GM12878 (cell line): ENCODE measurements at regions not wholly inside any gene's neighbourhood (a gene's known extent, or its start where the extent isn't known, plus 50 kb on each side); places are given as distances from the start of the nearest gene placed in this dataset.

Experiments used
- ATAC-seq: fragments of 200-7000 bp; cut with Tn5 transposase; 3 replicates; pipeline ENCODE4 v1.9.1; 2020; ENCODE audit warnings: mild to moderate bottlenecking, moderate library complexity
- BruUV-seq: library from RNA; stranded (reverse); fragments of 400-500 nt; replicated peaks from 2 replicates; lab custom pipeline; 2021; lab: Mats Ljungman, UMichigan
- CTCF ChIA-PET: fragments of 300-600 bp; sonication (Branson Sonifier 250); formaldehyde crosslinking; extraction: SDS; loops from one replicate; lab custom pipeline; 2021; ENCODE audit warnings: inconsistent platforms; lab: Yijun Ruan, JAX
- POLR2A ChIA-PET: fragments of 350-600 bp; formaldehyde crosslinking; extraction: SDS; loops from one replicate; lab custom pipeline; 2021; ENCODE audit warnings: inconsistent platforms; lab: Charles Lee
- RAD21 ChIA-PET: fragments of 300-600 bp; sonication (Branson Sonifier 250); formaldehyde crosslinking; loops from one replicate; lab custom pipeline; 2023; ENCODE audit warnings: antibody characterized with exemption; ENCODE audit not compliant: unreplicated experiment; lab: Charles Lee
- SMC1A ChIA-PET: fragments of 300-600 bp; sonication (Branson Sonifier 250); formaldehyde crosslinking; loops from one replicate; lab custom pipeline; 2023; ENCODE audit not compliant: unreplicated experiment, uncharacterized antibody; lab: Charles Lee
- DNase-seq: peaks from one replicate; pipeline ENCODE4 v3.0.0-alpha.2; 2011; ENCODE audit warnings: low read depth, low spot score
- FAIRE-seq: peaks from 3 replicates; lab custom pipeline; 2011; peaks lifted over from hg19 to GRCh38; lab: Jason Lieb, UNC
- H2AFZ ChIP-seq: 2 replicates; pipeline ENCODE4 v1.6.0; 2011; ENCODE audit warnings: low read depth, low read length, control low read depth; ENCODE audit not compliant: control insufficient read depth
- H3K27ac ChIP-seq: 2 replicates; pipeline ENCODE4 v1.5.1; 2011; ENCODE audit warnings: control low read depth; ENCODE audit not compliant: control insufficient read depth, insufficient read depth
- H3K27me3 ChIP-seq, 2 experiments: replicated peaks in 1 of 2; 2 replicates each; pipeline versions ENCODE4 v1.6.0 to v1.6.1; 2011; ENCODE audit warnings: low read length in 1 of 2; ENCODE audit not compliant: control insufficient read depth in 2 of 2, insufficient read depth in 2 of 2
- H3K36me3 ChIP-seq, 2 experiments: 2 replicates each; pipeline ENCODE4 v1.5.1; 2011; ENCODE audit warnings: low read length in 1 of 2; ENCODE audit not compliant: control insufficient read depth in 2 of 2, insufficient read depth in 2 of 2
- H3K4me1 ChIP-seq: 2 replicates; pipeline ENCODE4 v1.6.1; 2011; ENCODE audit warnings: mild to moderate bottlenecking, low read length, moderate library complexity, mixed read lengths; ENCODE audit not compliant: control insufficient read depth, insufficient read depth
- H3K4me2 ChIP-seq: 2 replicates; pipeline ENCODE4 v1.6.0; 2011; ENCODE audit warnings: control low read depth; ENCODE audit not compliant: control insufficient read depth, insufficient read depth
- H3K4me3 ChIP-seq: fragments of 200-600 bp; sonication (generic); 2 replicates; pipeline ENCODE4 v1.5.1; 2016
- H3K79me2 ChIP-seq: 2 replicates; pipeline ENCODE4 v1.6.0; 2011; ENCODE audit warnings: low read length; ENCODE audit not compliant: control insufficient read depth, insufficient read depth
- H3K9ac ChIP-seq: 2 replicates; pipeline ENCODE4 v1.8.0; 2011; ENCODE audit warnings: low read length, control low read depth, mixed read lengths; ENCODE audit not compliant: control insufficient read depth, insufficient read depth
- H3K9me3 ChIP-seq: replicated peaks from 3 replicates; pipeline ENCODE4 v1.5.1; 2011; ENCODE audit warnings: mild to moderate bottlenecking, low read length; ENCODE audit not compliant: control insufficient read depth, insufficient read depth
- H4K20me1 ChIP-seq: 2 replicates; pipeline ENCODE4 v1.6.0; 2011; ENCODE audit not compliant: control insufficient read depth, insufficient read depth
- BRCA1 ChIP-seq: IDR thresholded peaks from 2 replicates; pipeline ENCODE4 v1.6.1; 2011; ENCODE audit warnings: low read depth, low read length, improper control_type of control experiment
- CHD1 ChIP-seq: IDR thresholded peaks from 2 replicates; pipeline ENCODE4 v1.6.1; 2012; ENCODE audit warnings: low read depth, low read length, improper control_type of control experiment
- CREB1 ChIP-seq: IDR thresholded peaks from 2 replicates; pipeline ENCODE4 v1.6.1; 2012; ENCODE audit warnings: low read depth, mild to moderate bottlenecking, inconsistent platforms
- E4F1 ChIP-seq: fragments of 450-650 bp; IDR thresholded peaks from 2 replicates; pipeline ENCODE4 v1.6.1; 2018; ENCODE audit warnings: borderline replicate concordance, mild to moderate bottlenecking; ENCODE audit not compliant: partially characterized antibody
- FOS ChIP-seq: IDR thresholded peaks from 3 replicates; pipeline ENCODE4 v1.6.1; 2011; ENCODE audit warnings: borderline replicate concordance; ENCODE audit not compliant: insufficient read length; ENCODE audit errors: extremely low read depth
- FOXK2 ChIP-seq: fragments of 450-650 bp; IDR thresholded peaks from 2 replicates; pipeline ENCODE4 v1.6.1; 2017; ENCODE audit warnings: mild to moderate bottlenecking, moderate library complexity
- GABPA ChIP-seq: IDR thresholded peaks from 2 replicates; pipeline ENCODE4 v1.6.1; 2014; ENCODE audit warnings: antibody characterized with exemption, low read depth, mild to moderate bottlenecking, inconsistent platforms
- JUNB ChIP-seq: IDR thresholded peaks from 2 replicates; pipeline ENCODE4 v1.6.1; 2016; ENCODE audit warnings: antibody characterized with exemption, mild to moderate bottlenecking
- JUND ChIP-seq: IDR thresholded peaks from 2 replicates; pipeline ENCODE4 v1.6.1; 2012; ENCODE audit warnings: low read depth, mild to moderate bottlenecking, low read length, improper control_type of control experiment, moderate library complexity
- LARP7 ChIP-seq: fragments of 450-650 bp; IDR thresholded peaks from 2 replicates; pipeline ENCODE4 v1.6.1; 2017; ENCODE audit warnings: mild to moderate bottlenecking
- MXI1 ChIP-seq: fragments of 150-350 bp; IDR thresholded peaks from 2 replicates; pipeline ENCODE4 v1.6.1; 2011; ENCODE audit warnings: low read depth, mild to moderate bottlenecking, inconsistent platforms, low read length, improper control_type of control experiment
- NFIC ChIP-seq: IDR thresholded peaks from 2 replicates; pipeline ENCODE4 v1.6.1; 2012; ENCODE audit warnings: low read depth, mild to moderate bottlenecking, inconsistent platforms, low read length, moderate library complexity
- NR2C1 ChIP-seq: fragments of 450-650 bp; IDR thresholded peaks from 2 replicates; pipeline ENCODE4 v1.6.1; 2017; ENCODE audit warnings: antibody characterized with exemption, mild to moderate bottlenecking, moderate library complexity
- NRF1 ChIP-seq: conservative IDR thresholded peaks from 2 replicates; pipeline ENCODE4 v1.6.1; 2011; ENCODE audit warnings: mild to moderate bottlenecking, low read depth, low read length, improper control_type of control experiment
- POLR2AphosphoS2 ChIP-seq: IDR thresholded peaks from 2 replicates; pipeline ENCODE4 v1.6.1; 2011; ENCODE audit warnings: low read depth, mild to moderate bottlenecking, low read length, improper control_type of control experiment, moderate library complexity
- POU2F2 ChIP-seq: IDR thresholded peaks from 3 replicates; pipeline ENCODE4 v1.6.1; 2011; ENCODE audit warnings: low read depth, mild to moderate bottlenecking, low read length, borderline replicate concordance
- RAD51 ChIP-seq: fragments of 450-650 bp; IDR thresholded peaks from 2 replicates; pipeline ENCODE4 v1.6.1; 2016; ENCODE audit warnings: moderate library complexity, mild to moderate bottlenecking, inconsistent platforms
- SREBF1 ChIP-seq: IDR thresholded peaks from 2 replicates; pipeline ENCODE4 v1.6.1; 2012; ENCODE audit warnings: mild to moderate bottlenecking, low read length
- SREBF2 ChIP-seq: IDR thresholded peaks from 2 replicates; pipeline ENCODE4 v1.6.1; 2012; ENCODE audit warnings: mild to moderate bottlenecking, low read length
- SUZ12 ChIP-seq: fragments of 200-600 bp; sonication (generic); IDR thresholded peaks from one replicate; pipeline ENCODE4 v1.6.1; 2018; ENCODE audit warnings: antibody characterized with exemption, mild to moderate bottlenecking; ENCODE audit not compliant: unreplicated experiment
- TAF1 ChIP-seq: IDR thresholded peaks from 2 replicates; pipeline ENCODE4 v1.6.1; 2011; ENCODE audit warnings: mild to moderate bottlenecking, low read depth, low read length, borderline replicate concordance
- TCF12 ChIP-seq: IDR thresholded peaks from 2 replicates; pipeline ENCODE4 v1.6.1; 2011; ENCODE audit warnings: low read depth, mild to moderate bottlenecking, low read length
- YY1 ChIP-seq: IDR thresholded peaks from 2 replicates; pipeline ENCODE4 v1.6.1; 2011; ENCODE audit warnings: low read depth, mild to moderate bottlenecking, low read length
- ZNF217 ChIP-seq: fragments of 450-650 bp; IDR thresholded peaks from 2 replicates; pipeline ENCODE4 v1.6.1; 2017; ENCODE audit warnings: antibody characterized with exemption, mild to moderate bottlenecking
- ZNF274 ChIP-seq: IDR thresholded peaks from one replicate; pipeline ENCODE4 v1.8.0; 2011; ENCODE audit not compliant: insufficient read length, insufficient read depth
- ZNF687 ChIP-seq: fragments of 450-650 bp; IDR thresholded peaks from 2 replicates; pipeline ENCODE4 v1.6.1; 2017; ENCODE audit warnings: mild to moderate bottlenecking, moderate library complexity
- WGBS: methylation state at CpG from one replicate; pipeline ENCODE4 v1.1.6; 2016; ENCODE audit warnings: low lambda C conversion rate; ENCODE audit not compliant: insufficient replicate concordance, insufficient coverage; ENCODE audit errors: missing lambda C conversion rate; 5-methylcytosine and 5-hydroxymethylcytosine counted together
- in situ Hi-C: fragments of 300-500 bp; cut with MboI; formaldehyde crosslinking; loops from 9 replicates; pipeline ENCODE4 v1.14.3; 2018; ENCODE audit warnings: mixed read lengths
- intact Hi-C: fragments of 100-400 bp; cut with micrococcal nuclease; formaldehyde crosslinking; loops from one replicate; pipeline ENCODE4 v1.14.2; 2022; ENCODE audit not compliant: unreplicated experiment

- POLR2A ChIA-PET = no interaction called here
- ATAC-seq = no peak
Observed at GRCh38 chr2:107312240-107312639, 426.3 kb upstream of the ST6GAL2 start.

GRCh38 chr2:107313316-107313715 lies 427.3 kb upstream of the ST6GAL2 start:
- Histone ChIP-seq H3K79me2 (no peaks in the 10 kb centered on the region), H3K4me2 (no peak overlapping the region), H3K4me3 (no peak overlapping the region), H4K20me1 (no peaks in the 10 kb centered on the region), H3K36me3 (no peaks in the 10 kb centered on the region), H3K27ac (no peak overlapping the region), H3K27me3 (no peaks in the 10 kb centered on the region), H2AFZ (no peak overlapping the region), H3K9ac (no peak overlapping the region), H3K4me1 (no peaks in the 10 kb centered on the region), H3K9me3 (no peaks in the 10 kb centered on the region)
- CTCF ChIA-PET = no interaction called here
- ATAC-seq (no peak), DNase-seq (no peak), FAIRE-seq (no peak)
- POLR2A ChIA-PET = no interaction called here
- no TSS peak for BruUV-seq
- intact Hi-C loops (no loop called here), in situ Hi-C loops (no loop called here)
- SMC1A ChIA-PET = no interaction called here
- 7% methylated on average over 1 of the region's 1 CpG for WGBS
- RAD21 ChIA-PET = no interaction called here
- TF ChIP-seq TAF1 = no peak
- TF ChIP-seq ZNF687 = no peak
- no peak for TF ChIP-seq E4F1
- no peak for TF ChIP-seq FOS
- no peak for TF ChIP-seq GABPA
- no peak for TF ChIP-seq JUNB

More at GRCh38 chr2:107312240-107312639, 426.3 kb upstream of the ST6GAL2 start:
- 57% methylated on average over 4 of the region's 4 CpGs for WGBS
- RAD21 ChIA-PET = no interaction called here
- no peaks in the 10 kb centered on the region for H3K4me1 ChIP-seq
- no peak overlapping the region for H3K9ac ChIP-seq
- no peaks in the 10 kb centered on the region for H3K36me3 ChIP-seq
- in situ Hi-C loops (no loop called here), intact Hi-C loops (no loop called here)
- no peak overlapping the region for H3K4me2 ChIP-seq
- no peak overlapping the region for H3K4me3 ChIP-seq
- no peak overlapping the region for H3K27ac ChIP-seq
- no peaks in the 10 kb centered on the region for H3K9me3 ChIP-seq
- H3K27me3 ChIP-seq = no peaks in the 10 kb centered on the region
- no TSS peak for BruUV-seq
- no peak for DNase-seq
- H3K79me2 ChIP-seq = no peaks in the 10 kb centered on the region
- H4K20me1 ChIP-seq = no peaks in the 10 kb centered on the region
- SMC1A ChIA-PET = no interaction called here
- no peak for FAIRE-seq
- TF ChIP-seq YY1 (no peak), NFIC (no peak), CHD1 (no peak), NR2C1 (no peak), ZNF217 (no peak), TCF12 (no peak), MXI1 (no peak), RAD51 (no peak), FOXK2 (no peak), BRCA1 (no peak), POLR2AphosphoS2 (no peak), SUZ12 (no peak), JUND (no peak), LARP7 (no peak), SREBF1 (no peak), ZNF274 (no peak), CREB1 (no peak), NRF1 (no peak), SREBF2 (no peak), POU2F2 (no peak)
- CTCF ChIA-PET = no interaction called here
- no peak overlapping the region for H2AFZ ChIP-seq
